ENCODE measurements at regions not wholly inside any gene's neighbourhood (a gene's known extent, or its start where the extent isn't known, plus 50 kb on each side); places are given as distances from the start of the nearest gene placed in this dataset.

DNA sequence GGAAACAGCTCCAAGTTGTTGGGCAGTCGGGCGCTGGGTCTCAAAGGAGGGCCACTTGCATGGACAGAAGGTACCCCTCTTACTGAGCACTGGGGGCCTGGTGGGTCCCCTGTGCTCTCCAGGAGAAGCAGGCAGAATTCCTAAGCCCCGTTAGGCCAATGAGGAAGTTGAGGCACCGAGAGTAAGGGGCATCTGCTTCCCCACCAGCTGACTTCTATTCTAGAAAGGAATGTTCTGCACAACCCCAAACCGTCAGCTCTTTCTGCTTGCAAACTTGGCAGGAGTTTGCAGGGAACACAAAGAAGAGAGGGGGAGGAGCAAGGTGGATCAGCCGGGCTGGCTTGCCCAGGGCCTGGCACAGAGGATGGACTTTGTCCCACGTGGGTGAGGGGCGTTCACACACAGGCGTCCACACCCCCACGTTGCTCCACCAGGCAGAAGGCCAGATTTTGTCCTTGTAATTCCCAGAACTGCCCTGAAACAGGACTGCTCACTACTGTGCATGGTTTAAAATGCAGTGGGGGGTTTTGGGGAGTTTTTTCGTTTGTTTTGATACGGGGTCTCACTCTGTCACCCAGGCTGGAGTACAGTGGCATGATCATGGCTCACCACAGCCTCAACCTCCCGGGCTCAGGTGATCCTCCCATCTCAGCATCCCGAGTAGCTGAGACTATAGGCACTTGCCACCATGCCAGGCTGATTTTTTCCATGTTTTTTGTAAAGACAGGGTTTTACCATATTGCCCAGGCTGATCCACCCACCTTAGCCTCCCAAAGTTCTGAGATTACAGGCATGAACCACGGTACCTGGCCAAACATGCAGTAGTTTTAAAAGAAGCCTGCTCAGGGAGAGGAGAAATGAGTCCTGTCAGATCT is 93.3 kb downstream of the SNX5 start:
- no peak for DNase-seq (ENCODE audit: low spot score in 2 of 2)
- H3K9me3 Mint-ChIP-seq, result no peaks in the 10 kb centered on the region
- no peak for ATAC-seq
- no peak overlapping the region for H3K27ac Mint-ChIP-seq
- H3K36me3 Mint-ChIP-seq, result no peaks in the 10 kb centered on the region

DNA sequence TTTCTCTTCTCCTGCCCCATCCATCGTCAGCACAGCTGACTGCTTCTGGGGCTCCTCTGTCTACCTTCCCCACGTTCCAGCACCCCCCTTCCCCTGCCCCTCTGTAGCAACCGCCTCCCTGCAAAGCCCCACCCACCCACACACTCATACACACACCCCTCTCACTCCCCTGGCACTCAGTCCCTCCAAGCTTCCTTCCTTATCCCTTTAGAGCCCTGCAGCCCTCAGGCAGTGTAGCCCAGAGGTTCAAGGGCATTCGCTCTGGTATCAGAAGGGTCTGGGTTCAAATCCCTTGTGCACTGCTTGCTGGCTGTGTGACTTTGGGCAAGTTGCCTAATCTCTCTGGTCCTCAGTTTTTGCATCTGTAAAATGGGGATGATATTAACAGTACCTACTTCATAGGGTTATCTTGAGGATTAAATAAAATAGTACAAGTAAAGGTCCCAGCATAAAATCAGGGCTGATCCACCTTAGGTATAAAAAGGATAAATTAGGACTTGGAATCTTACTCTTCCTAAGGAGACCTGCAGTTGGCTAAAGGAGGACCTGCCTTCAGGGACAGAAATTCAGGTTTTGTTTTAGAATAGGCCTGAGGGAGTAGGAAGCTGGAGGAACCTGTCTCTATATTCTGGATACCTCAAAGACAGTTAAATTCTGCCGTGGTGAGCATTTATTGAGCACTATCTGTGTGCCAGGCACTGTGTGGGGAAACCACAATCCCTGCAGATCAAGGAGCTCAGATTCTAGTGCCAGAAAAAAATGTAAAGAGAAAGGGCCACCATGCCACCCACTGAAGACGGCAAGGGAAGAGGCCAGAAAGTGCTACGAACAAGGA is 94.1 kb downstream of the SNX5 start:
- DNase-seq (ENCODE audit: low spot score in 2 of 2), result no peak

DNA sequence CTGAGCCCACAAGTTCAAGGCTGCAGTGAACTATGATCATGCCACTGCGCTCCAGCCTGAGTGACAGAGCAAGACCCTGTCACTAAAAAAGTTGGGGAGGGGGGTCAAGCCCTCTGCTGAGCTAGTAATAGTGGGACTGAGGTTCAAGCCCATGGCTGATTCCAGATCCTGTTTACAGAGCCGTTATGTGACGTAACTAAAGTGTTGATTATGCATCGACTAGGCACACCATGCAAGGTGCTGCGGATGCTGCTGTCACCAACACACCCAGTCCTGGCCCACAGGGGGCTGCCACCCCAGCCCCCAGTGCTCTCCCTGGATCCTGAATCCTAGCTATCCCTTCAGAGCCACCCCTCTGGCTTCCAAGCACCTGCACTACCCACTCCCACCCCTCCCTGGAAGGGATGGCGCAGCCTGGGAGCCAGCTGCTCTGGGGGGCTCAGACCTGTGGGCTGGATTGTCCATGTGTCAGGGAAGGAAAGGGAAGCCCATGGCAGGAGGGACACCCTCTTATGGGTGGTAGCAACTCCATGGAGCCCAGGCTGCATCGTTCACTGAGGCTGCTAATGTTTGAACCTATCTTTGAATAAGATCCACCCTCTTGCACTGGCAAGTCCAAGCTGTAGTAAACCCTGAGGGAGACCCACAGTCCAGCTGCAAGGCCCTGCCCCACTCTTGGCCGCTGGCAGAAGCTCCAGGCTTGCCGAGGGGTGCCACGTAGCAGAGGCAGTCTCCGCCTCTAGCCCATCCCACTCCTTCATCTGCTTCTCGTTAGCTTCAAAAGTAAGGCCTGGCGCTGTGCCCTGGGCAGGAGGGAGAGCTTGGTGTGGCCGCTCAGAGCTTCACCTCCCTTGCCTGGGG is 95.0 kb downstream of the SNX5 start:
- no peaks in the 10 kb centered on the region for H3K9me3 Mint-ChIP-seq
- H3K27ac Mint-ChIP-seq, result no peak overlapping the region
- ATAC-seq (no peak), DNase-seq (ENCODE audit: low spot score in 2 of 2) (no peak)
- no peaks in the 10 kb centered on the region for H3K36me3 Mint-ChIP-seq

More for the DNA sequence above, 94.1 kb downstream of the SNX5 start:
- Mint-ChIP-seq H3K27ac (no peak overlapping the region), H3K36me3 (no peaks in the 10 kb centered on the region), H3K9me3 (no peaks in the 10 kb centered on the region)
- no peak for ATAC-seq

DNA sequence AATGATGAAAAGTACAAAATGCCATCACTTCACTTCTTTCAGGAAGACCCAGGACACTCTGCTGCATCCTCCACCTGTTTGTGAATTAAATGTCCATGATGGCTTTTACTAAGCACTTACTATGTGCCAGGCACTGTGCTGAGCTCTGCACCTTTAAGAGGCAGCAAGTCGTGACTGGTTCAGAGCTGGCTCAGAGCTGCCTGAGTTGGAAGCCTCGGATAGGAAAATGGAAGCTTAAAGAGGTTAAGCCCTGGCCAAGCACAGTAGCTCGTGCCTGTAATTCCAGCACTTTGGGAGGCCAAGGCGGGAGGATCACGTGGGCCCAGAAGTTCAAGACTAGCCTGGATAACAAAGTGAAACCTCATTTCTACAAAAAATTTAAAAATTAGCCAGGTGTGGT is 95.6 kb downstream of the SNX5 start:
- DNase-seq (ENCODE audit: low spot score in 2 of 2), result no peak
- H3K9me3 Mint-ChIP-seq, result no peaks in the 10 kb centered on the region
- no peak overlapping the region for H3K27ac Mint-ChIP-seq
- no peak for ATAC-seq
- no peaks in the 10 kb centered on the region for H3K36me3 Mint-ChIP-seq

DNA sequence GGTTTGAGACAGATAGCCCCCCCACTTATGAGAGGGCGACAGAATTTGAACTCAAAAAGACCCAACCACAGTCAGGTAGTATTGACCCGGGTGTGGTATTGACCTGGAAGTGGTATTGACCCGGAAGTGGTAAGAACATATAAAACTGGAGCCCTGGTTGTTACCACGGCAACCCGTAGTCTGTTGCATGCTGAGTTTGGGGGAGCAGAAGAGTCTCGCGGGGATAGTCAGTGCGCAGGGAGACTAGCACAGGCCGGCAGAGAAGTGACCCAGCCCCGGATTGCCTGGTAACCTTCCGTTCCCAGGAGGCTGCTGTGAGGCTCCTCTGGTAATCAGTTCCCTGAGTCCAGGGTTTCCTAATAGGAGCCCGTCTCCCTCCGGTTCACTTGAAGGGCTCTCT is 96.2 kb downstream of the SNX5 start:
- H3K36me3 Mint-ChIP-seq, result no peaks in the 10 kb centered on the region
- no peak for ATAC-seq
- H3K9me3 Mint-ChIP-seq, result no peaks in the 10 kb centered on the region
- no peak overlapping the region for H3K27ac Mint-ChIP-seq
- DNase-seq (ENCODE audit: low spot score in 2 of 2), result no peak

DNA sequence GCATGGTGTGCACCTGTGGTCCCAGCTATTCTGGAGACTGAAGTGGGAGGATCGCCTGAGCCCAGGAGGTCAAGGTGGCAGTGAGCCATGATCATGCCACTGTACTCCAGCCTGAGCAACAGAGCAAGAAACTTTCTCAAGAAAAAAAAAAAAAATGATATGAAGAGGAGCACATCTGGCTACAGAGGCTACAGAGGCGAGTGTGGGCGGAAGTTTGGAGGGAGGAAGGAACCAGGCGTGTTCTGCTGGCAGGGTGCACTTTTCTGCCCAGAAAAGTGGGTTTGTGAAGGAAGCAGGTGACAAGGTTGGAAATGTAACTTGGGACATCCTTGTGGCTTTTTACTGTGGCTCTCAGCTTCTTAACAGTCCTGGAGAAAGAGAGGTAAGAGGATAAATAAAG is 96.7 kb downstream of the SNX5 start:
- no peak for DNase-seq (ENCODE audit: low spot score in 2 of 2)
- ATAC-seq, result no peak
- Mint-ChIP-seq H3K27ac (peak overlapping the region in 1 of 2 donors; percentile 9), H3K9me3 (no peaks in the 10 kb centered on the region), H3K36me3 (no peaks in the 10 kb centered on the region)

DNA sequence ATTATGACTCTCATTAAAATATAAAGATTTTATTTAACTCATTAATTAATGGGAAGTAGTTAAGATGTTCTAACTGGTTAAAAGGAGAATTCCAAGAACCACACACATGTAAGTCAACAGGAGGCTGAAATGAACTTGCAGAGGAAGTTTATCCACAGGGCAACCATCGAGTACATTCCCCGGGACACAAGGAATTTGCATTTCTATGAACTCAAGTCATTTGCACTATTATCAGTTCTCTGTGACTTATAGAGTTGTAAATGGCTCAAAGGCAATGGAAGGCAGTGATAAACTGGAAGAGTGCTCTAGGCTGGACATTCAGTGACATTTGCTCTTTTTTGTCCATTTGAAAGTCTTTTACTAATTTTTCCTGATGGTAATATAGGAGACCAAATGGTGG is 97.4 kb downstream of the SNX5 start:
- Mint-ChIP-seq H3K36me3 (no peaks in the 10 kb centered on the region), H3K9me3 (no peaks in the 10 kb centered on the region), H3K27ac (peak overlapping the region in 1 of 2 donors; percentile 41)
- ATAC-seq, result no peak
- DNase-seq (ENCODE audit: low spot score in 2 of 2), result no peak

DNA sequence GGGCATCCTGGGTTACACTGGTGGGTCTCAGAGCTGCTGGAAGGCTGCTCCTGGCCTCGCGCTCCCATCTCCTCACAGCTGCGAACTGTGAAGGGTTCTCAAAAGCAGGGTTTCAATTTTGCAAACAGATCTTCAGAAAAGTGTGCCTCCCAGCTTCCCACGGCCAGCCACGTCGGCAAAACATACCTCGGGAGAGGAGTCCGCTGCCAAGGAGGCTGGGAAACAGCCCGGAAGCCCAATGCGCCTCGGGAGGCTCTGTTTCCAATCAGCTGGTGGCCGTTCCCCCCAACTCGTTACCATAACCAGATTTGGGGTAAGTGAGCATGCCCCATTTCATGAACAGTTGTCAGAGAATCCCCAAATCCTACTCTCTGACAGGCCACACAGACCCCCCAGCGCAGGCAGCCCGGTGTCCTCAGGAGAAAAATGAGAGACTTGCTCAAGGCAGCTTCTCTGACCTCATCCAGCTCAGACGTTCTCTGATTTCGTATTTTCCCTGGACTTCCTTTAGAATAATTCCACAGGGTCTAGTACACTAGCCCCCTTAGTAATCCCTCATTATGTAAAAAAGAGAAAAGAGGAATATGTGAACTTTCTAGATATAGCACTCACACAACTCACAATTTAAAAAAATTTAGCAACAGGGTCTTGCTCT is 98.4 kb downstream of the SNX5 start:
- no peak for ATAC-seq

DNA sequence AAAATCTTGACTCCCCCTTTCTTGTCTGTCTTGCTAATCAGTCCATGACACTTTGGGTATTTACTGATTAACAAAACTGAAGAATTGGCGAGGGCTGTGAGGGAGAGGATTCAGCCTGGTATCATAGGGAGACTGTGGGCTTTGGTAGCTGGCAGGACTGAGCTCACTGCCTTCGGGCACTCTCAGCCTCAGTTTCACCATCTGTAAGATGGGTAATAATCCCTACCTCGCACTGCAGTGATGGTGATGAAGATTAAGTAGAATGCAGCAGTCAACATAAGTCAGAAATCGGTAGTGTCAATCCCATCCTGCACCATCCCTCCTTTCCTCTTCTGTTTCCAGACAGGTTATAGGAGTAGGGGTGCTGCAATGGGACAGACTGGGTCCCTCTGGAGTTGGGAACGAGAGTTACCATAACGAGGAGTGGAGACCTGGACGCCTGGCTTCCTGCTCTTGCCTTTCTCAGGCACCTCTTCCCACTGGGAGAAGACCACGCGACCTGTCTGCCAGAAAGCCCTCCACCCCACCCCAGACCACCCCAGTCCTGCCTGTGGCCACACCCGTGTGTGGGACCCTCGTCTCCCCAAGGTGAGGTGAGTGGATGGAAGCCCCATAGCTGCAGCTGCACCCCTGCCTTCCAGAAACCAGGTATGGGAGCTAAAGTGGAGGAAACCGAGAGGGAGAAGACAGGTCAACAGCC is 99.1 kb downstream of the SNX5 start:
- Mint-ChIP-seq H3K36me3 (no peaks in the 10 kb centered on the region), H3K9me3 (no peaks in the 10 kb centered on the region), H3K27ac (no peak overlapping the region)
- ATAC-seq (no peak), DNase-seq (ENCODE audit: low spot score in 2 of 2) (no peak)

More for the DNA sequence above, 98.4 kb downstream of the SNX5 start:
- no peak for DNase-seq (ENCODE audit: low spot score in 2 of 2)
- no peaks in the 10 kb centered on the region for H3K36me3 Mint-ChIP-seq
- no peaks in the 10 kb centered on the region for H3K9me3 Mint-ChIP-seq
- no peak overlapping the region for H3K27ac Mint-ChIP-seq

DNA sequence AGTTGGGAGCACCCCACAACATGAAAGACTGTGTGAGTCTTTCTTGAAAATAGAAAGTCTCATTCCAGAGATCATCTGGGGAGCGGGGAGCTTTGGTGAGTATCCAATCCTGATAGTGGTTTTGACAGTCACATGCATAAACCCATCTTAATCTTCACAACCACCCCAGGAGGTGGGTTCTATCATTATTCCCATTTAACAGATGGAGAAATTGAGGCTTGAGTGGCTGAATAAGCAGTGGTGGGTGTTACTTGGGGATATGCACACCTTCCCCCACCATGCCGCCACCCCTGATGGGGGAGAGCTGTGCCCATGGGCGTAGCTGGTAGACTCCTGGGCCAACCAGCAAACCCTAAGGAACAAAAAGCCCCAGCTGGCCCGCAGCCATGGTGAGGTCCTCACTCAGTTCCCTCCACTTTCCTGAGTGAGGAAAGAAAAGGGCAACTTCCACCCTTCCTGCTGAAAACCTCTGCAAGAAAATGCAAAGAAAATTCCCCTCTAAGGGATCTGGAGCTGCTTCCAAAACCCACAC is 99.8 kb downstream of the SNX5 start:
- ATAC-seq, result no peak
- no peaks in the 10 kb centered on the region for H3K36me3 Mint-ChIP-seq
- H3K9me3 Mint-ChIP-seq, result no peaks in the 10 kb centered on the region
- no peak for DNase-seq (ENCODE audit: low spot score in 2 of 2)
- H3K27ac Mint-ChIP-seq, result no peak overlapping the region

DNA sequence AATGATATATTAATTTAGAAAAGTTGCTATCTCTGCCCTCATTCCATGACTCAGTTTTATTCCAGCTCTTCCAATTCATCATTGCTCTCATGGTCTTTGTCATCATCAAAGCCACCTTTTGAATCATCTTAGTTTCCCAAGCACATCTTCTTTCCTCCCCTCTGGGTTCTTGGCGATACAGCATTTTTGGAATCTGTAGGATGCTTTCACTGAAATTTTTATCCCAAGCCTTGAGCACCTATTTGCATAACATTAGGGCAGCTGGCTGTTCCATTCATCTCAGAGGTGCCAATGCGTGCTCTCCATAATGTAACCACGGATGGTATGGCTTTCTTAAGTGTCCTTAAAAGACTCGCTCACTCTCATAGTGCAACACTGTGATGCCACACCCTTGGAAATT is 100.4 kb downstream of the SNX5 start:
- ATAC-seq (no peak), DNase-seq (ENCODE audit: low spot score in 2 of 2) (no peak)
- Mint-ChIP-seq H3K9me3 (no peaks in the 10 kb centered on the region), H3K27ac (peak overlapping the region in 1 of 2 donors; percentile 48), H3K36me3 (no peaks in the 10 kb centered on the region)

DNA sequence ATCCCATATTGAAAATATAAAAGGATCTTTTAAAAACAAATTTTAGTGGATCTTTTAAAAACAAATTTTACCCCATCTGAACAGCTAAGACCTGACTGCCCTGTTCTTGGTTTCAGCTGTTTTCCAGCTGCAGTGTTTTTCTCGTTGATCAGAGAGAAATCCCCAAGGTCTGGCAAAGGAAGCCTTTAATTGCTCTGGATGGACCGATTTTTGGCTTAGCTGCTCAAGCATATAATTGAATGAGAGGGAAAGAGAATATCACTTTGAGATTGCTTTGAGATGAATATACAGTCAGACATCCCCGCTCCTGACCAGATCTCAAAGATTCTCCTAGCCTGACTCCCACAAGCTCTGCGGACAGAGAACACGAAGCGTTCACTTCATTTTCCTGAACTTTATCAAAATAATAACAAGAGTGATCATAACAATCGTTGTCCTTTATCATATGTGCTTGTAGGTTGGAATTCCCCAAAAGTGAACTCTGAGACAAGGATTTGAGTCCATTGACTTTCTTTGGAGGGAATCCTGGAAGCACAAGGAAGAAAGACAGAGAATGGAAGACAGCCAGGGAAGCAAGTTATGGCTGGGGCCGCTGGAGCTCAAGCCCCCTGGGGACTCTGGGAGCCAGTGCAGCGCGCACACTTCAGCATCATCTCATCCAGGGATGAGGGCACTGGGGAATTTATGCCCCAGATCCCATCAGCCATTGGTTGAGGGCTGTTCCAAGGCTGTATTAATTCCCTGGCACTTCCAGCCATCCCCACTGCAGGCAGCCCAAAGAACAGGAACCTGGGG is 101.3 kb downstream of the SNX5 start:
- no peak for ATAC-seq
- Mint-ChIP-seq H3K36me3 (no peaks in the 10 kb centered on the region), H3K9me3 (no peaks in the 10 kb centered on the region), H3K27ac (no peak overlapping the region)
- no peak for DNase-seq (ENCODE audit: low spot score in 2 of 2)

DNA sequence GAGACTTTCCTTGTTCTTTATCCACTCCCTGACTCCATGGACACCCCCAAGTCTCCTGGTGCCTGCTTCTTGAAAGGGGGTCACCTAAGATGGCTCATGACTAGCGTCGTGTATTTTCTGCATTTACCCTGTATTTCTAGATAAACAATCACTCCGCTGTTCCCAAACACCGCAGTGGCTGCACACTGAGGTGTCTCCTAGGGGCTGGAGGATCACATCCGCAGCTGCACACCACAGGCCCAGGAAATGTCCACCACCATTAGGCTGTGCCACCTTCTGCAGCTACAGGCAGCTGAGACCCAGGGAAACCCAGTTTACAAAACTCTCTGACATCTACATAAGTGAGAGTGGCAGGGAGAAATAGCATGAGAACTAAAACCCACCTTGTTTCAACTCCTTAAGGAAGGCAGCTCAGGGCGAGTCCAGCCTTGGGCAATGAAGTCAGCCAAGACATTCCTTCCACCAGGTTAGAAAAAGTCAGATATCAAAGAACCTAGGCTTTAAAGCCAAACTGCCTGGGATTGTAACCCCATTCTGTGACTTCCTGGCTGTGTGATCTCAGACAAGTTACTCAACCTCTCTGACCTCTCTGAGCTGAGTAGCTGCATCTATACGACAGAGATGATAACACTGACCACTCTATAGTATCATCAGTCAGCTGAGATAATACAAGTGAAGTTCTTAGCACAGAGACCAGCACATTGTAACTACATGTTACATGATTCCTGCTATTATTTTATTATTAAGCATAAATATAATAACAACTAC is 102.2 kb downstream of the SNX5 start:
- Mint-ChIP-seq H3K36me3 (no peaks in the 10 kb centered on the region), H3K9me3 (no peaks in the 10 kb centered on the region), H3K27ac (no peak overlapping the region)
- no peak for ATAC-seq
- DNase-seq (ENCODE audit: low spot score in 2 of 2), result no peak

DNA sequence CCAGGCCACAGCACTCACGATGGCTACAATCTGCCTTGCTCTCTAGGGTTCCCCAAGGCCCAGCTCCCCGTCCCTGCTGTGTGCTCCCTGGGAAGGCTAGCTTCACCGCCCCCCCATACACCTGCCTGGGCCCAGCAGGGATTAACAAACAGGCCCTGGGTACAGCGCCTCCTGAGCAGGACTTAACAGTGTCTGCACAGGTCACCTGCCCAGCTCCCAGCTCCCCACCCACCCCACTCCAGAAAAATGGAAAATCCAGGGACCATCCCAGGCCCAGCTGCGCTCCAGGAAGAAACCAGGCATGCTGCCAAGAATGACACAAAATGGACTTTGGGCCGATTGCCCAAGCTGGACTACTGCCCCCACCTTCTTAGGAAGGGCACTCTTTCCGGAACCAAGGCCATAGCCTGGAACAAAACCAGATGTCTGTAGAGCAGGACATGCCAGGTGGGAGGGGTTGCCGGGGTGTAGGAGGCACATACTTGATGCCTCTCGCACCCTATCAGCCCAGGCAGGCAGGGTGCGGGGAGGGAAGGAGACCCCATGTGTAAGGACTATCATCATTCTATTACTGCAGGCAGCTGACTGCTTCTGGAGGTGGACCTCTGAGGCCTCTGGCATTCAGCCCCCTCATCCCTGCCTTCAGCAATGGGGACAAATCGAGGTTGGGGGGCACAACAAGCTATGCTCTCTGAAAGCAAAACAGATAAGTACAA is 104.9 kb downstream of the SNX5 start:
- ATAC-seq (no peak), DNase-seq (ENCODE audit: low spot score in 2 of 2) (no peak)
- no peaks in the 10 kb centered on the region for H3K36me3 Mint-ChIP-seq
- H3K9me3 Mint-ChIP-seq, result no peaks in the 10 kb centered on the region
- H3K27ac Mint-ChIP-seq, result no peak overlapping the region

All from activated naive CD4-positive, alpha-beta T cell treated with anti-CD3 and anti-CD28 coated beads, Interleukin-2, amount 50 U/mL, for 72 hours (primary cell).